ENCODE measurements at regions not wholly inside any gene's neighbourhood (a gene's known extent, or its start where the extent isn't known, plus 50 kb on each side); places are given as distances from the start of the nearest gene placed in this dataset.

GRCh38 chr1:220353229-220354012, 81.2 kb upstream of the RAB3GAP2 start (continued):
- no peak for TF ChIP-seq PRDM15 (CRISPR knock-in tag; IDR thresholded peaks at IDR 0.05)
- TF ChIP-seq IKZF1 (conservative IDR thresholded peaks at IDR 0.05): no peak
- TF ChIP-seq POLR2A (IDR thresholded peaks at IDR 0.05; ENCODE audit: low read depth, low read length): no peak
- TF ChIP-seq JUNB (IDR thresholded peaks at IDR 0.05): no peak
- no peak for TF ChIP-seq ZNF592 (IDR thresholded peaks at IDR 0.05)
- no peak for TF ChIP-seq NFYB (IDR thresholded peaks at IDR 0.05; ENCODE audit: insufficient read depth, low read depth, low read length)
